GM23338 (cell line): ENCODE measurements at regions not wholly inside any gene's neighbourhood (a gene's known extent, or its start where the extent isn't known, plus 50 kb on each side); places are given as distances from the start of the nearest gene placed in this dataset.

Experiments used
- CREB1 ChIP-seq: fragments of 250-450 bp; sonication (Bioruptor Pico); IDR thresholded peaks from 2 replicates; pipeline ENCODE4 v1.5.0; 2020; ENCODE audit warnings: low read depth, mild to moderate bottlenecking, moderate library complexity
- EZH2 ChIP-seq: fragments of 200-600 bp; sonication (generic); IDR thresholded peaks from one replicate; pipeline ENCODE4 v1.8.0; 2017; ENCODE audit warnings: antibody characterized with exemption, mild to moderate bottlenecking, low read depth; ENCODE audit not compliant: unreplicated experiment
- EZH2phosphoT487 ChIP-seq: fragments of 200-600 bp; sonication (generic); IDR thresholded peaks from one replicate; pipeline ENCODE4 v1.8.1; 2018; ENCODE audit warnings: antibody characterized with exemption; ENCODE audit not compliant: unreplicated experiment
- JUNB ChIP-seq: IDR thresholded peaks from one replicate; pipeline ENCODE4 v1.6.1; 2016; ENCODE audit warnings: antibody characterized with exemption; ENCODE audit not compliant: unreplicated experiment
- NANOG ChIP-seq: IDR thresholded peaks from 2 replicates; pipeline ENCODE4 v1.6.1; 2016; ENCODE audit warnings: antibody characterized with exemption, borderline replicate concordance
- POLR2AphosphoS5 ChIP-seq: IDR thresholded peaks from 2 replicates; pipeline ENCODE4 v1.6.1; 2016; ENCODE audit warnings: antibody characterized with exemption, low read depth
- STAT1 ChIP-seq: IDR thresholded peaks from one replicate; pipeline ENCODE4 v1.6.1; 2016; ENCODE audit warnings: antibody characterized with exemption; ENCODE audit not compliant: unreplicated experiment
- ZNF331 ChIP-seq: fragments of 250-450 bp; sonication (Bioruptor Pico); IDR thresholded peaks from 2 replicates; pipeline ENCODE4 v1.5.0; 2020; ENCODE audit warnings: low read depth, mild to moderate bottlenecking, moderate library complexity
- TF ChIP-seq, protein P1 (sequence below): IDR thresholded peaks from one replicate; pipeline ENCODE4 v1.6.1; 2018; ENCODE audit warnings: antibody characterized with exemption; ENCODE audit not compliant: unreplicated experiment
- TF ChIP-seq, protein P2 (sequence below), 2 experiments: fragments of 200-600 bp in 1 of 2; sonication (generic) in 1 of 2; conservative IDR thresholded peaks; 2 replicates each; pipeline versions ENCODE4 v1.5.1 to v1.6.1; 2016 to 2017; ENCODE audit warnings: antibody characterized with exemption in 2 of 2, low read depth in 2 of 2, mild to moderate bottlenecking in 2 of 2, moderate library complexity in 1 of 2
- TF ChIP-seq, protein P3 (sequence below): fragments of 250-450 bp; sonication (Bioruptor Pico); IDR thresholded peaks from 2 replicates; pipeline ENCODE4 v1.5.0; 2020; ENCODE audit warnings: mild to moderate bottlenecking, moderate library complexity
- TF ChIP-seq, protein P4 (sequence below): IDR thresholded peaks from 2 replicates; pipeline ENCODE4 v1.6.1; 2016; ENCODE audit warnings: antibody characterized with exemption

DNA sequence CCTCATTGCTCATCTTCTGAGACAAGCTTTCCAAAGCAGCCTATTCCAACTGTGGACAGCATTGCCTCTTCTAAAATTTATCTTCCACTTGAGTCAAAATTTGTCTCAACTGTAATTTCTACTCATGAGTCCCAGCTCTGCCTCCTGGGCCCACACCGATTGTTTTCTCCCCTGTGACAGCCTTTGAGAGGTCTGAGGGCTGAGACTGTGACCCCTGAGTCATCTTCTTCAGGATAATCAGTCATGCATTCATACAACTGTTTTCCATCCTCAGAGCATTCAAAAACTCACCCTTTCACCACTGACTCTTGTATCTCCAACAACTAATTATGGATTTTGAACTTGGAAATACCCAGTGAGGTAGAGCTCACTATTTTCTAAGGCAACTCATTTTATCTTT lies 228.1 kb downstream of the EDA2R start:
- no peak for TF ChIP-seq EZH2
- TF ChIP-seq JUNB: no peak
- TF ChIP-seq, protein P1, sequence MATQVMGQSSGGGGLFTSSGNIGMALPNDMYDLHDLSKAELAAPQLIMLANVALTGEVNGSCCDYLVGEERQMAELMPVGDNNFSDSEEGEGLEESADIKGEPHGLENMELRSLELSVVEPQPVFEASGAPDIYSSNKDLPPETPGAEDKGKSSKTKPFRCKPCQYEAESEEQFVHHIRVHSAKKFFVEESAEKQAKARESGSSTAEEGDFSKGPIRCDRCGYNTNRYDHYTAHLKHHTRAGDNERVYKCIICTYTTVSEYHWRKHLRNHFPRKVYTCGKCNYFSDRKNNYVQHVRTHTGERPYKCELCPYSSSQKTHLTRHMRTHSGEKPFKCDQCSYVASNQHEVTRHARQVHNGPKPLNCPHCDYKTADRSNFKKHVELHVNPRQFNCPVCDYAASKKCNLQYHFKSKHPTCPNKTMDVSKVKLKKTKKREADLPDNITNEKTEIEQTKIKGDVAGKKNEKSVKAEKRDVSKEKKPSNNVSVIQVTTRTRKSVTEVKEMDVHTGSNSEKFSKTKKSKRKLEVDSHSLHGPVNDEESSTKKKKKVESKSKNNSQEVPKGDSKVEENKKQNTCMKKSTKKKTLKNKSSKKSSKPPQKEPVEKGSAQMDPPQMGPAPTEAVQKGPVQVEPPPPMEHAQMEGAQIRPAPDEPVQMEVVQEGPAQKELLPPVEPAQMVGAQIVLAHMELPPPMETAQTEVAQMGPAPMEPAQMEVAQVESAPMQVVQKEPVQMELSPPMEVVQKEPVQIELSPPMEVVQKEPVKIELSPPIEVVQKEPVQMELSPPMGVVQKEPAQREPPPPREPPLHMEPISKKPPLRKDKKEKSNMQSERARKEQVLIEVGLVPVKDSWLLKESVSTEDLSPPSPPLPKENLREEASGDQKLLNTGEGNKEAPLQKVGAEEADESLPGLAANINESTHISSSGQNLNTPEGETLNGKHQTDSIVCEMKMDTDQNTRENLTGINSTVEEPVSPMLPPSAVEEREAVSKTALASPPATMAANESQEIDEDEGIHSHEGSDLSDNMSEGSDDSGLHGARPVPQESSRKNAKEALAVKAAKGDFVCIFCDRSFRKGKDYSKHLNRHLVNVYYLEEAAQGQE: no peak
- TF ChIP-seq, protein P2, sequence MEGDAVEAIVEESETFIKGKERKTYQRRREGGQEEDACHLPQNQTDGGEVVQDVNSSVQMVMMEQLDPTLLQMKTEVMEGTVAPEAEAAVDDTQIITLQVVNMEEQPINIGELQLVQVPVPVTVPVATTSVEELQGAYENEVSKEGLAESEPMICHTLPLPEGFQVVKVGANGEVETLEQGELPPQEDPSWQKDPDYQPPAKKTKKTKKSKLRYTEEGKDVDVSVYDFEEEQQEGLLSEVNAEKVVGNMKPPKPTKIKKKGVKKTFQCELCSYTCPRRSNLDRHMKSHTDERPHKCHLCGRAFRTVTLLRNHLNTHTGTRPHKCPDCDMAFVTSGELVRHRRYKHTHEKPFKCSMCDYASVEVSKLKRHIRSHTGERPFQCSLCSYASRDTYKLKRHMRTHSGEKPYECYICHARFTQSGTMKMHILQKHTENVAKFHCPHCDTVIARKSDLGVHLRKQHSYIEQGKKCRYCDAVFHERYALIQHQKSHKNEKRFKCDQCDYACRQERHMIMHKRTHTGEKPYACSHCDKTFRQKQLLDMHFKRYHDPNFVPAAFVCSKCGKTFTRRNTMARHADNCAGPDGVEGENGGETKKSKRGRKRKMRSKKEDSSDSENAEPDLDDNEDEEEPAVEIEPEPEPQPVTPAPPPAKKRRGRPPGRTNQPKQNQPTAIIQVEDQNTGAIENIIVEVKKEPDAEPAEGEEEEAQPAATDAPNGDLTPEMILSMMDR (conservative IDR thresholded peaks at IDR 0.05; ENCODE audit: low read depth in 2 of 2): no peak
- no peak for TF ChIP-seq POLR2AphosphoS5
- no peak for TF ChIP-seq EZH2phosphoT487
- TF ChIP-seq, protein P3, sequence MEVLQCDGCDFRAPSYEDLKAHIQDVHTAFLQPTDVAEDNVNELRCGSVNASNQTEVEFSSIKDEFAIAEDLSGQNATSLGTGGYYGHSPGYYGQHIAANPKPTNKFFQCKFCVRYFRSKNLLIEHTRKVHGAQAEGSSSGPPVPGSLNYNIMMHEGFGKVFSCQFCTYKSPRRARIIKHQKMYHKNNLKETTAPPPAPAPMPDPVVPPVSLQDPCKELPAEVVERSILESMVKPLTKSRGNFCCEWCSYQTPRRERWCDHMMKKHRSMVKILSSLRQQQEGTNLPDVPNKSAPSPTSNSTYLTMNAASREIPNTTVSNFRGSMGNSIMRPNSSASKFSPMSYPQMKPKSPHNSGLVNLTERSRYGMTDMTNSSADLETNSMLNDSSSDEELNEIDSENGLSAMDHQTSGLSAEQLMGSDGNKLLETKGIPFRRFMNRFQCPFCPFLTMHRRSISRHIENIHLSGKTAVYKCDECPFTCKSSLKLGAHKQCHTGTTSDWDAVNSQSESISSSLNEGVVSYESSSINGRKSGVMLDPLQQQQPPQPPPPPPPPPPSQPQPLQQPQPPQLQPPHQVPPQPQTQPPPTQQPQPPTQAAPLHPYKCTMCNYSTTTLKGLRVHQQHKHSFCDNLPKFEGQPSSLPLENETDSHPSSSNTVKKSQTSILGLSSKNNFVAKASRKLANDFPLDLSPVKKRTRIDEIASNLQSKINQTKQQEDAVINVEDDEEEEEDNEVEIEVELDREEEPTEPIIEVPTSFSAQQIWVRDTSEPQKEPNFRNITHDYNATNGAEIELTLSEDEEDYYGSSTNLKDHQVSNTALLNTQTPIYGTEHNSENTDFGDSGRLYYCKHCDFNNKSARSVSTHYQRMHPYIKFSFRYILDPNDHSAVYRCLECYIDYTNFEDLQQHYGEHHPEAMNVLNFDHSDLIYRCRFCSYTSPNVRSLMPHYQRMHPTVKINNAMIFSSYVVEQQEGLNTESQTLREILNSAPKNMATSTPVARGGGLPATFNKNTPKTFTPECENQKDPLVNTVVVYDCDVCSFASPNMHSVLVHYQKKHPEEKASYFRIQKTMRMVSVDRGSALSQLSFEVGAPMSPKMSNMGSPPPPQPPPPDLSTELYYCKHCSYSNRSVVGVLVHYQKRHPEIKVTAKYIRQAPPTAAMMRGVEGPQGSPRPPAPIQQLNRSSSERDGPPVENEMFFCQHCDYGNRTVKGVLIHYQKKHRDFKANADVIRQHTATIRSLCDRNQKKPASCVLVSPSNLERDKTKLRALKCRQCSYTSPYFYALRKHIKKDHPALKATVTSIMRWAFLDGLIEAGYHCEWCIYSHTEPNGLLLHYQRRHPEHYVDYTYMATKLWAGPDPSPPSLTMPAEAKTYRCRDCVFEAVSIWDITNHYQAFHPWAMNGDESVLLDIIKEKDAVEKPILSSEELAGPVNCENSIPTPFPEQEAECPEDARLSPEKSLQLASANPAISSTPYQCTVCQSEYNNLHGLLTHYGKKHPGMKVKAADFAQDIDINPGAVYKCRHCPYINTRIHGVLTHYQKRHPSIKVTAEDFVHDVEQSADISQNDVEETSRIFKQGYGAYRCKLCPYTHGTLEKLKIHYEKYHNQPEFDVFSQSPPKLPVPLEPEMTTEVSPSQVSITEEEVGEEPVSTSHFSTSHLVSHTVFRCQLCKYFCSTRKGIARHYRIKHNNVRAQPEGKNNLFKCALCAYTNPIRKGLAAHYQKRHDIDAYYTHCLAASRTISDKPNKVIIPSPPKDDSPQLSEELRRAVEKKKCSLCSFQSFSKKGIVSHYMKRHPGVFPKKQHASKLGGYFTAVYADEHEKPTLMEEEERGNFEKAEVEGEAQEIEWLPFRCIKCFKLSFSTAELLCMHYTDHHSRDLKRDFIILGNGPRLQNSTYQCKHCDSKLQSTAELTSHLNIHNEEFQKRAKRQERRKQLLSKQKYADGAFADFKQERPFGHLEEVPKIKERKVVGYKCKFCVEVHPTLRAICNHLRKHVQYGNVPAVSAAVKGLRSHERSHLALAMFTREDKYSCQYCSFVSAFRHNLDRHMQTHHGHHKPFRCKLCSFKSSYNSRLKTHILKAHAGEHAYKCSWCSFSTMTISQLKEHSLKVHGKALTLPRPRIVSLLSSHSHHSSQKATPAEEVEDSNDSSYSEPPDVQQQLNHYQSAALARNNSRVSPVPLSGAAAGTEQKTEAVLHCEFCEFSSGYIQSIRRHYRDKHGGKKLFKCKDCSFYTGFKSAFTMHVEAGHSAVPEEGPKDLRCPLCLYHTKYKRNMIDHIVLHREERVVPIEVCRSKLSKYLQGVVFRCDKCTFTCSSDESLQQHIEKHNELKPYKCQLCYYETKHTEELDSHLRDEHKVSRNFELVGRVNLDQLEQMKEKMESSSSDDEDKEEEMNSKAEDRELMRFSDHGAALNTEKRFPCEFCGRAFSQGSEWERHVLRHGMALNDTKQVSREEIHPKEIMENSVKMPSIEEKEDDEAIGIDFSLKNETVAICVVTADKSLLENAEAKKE: no peak
- TF ChIP-seq NANOG: no peak
- TF ChIP-seq, protein P4, sequence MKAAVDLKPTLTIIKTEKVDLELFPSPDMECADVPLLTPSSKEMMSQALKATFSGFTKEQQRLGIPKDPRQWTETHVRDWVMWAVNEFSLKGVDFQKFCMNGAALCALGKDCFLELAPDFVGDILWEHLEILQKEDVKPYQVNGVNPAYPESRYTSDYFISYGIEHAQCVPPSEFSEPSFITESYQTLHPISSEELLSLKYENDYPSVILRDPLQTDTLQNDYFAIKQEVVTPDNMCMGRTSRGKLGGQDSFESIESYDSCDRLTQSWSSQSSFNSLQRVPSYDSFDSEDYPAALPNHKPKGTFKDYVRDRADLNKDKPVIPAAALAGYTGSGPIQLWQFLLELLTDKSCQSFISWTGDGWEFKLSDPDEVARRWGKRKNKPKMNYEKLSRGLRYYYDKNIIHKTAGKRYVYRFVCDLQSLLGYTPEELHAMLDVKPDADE: no peak
- TF ChIP-seq ZNF331 (CRISPR knock-in tag): no peak
- TF ChIP-seq CREB1 (CRISPR knock-in tag): no peak
- TF ChIP-seq STAT1: no peak
